ENCODE measurements at regions not wholly inside any gene's neighbourhood (a gene's known extent, or its start where the extent isn't known, plus 50 kb on each side); places are given as distances from the start of the nearest gene placed in this dataset.

GRCh38 chr1:219761208-219761860 is 148.4 kb upstream of the ZC3H11B start:
- TF ChIP-seq POLR2AphosphoS5 (IDR thresholded peaks at IDR 0.05; ENCODE audit: low read depth, low read length) = no peak
- TF ChIP-seq SPI1 (IDR thresholded peaks at IDR 0.05; ENCODE audit: low read depth, low read length) = no peak
- TF ChIP-seq POLR2A (IDR thresholded peaks at IDR 0.05; ENCODE audit: low read depth, low read length) = no peak
- no peak for FAIRE-seq

DNA sequence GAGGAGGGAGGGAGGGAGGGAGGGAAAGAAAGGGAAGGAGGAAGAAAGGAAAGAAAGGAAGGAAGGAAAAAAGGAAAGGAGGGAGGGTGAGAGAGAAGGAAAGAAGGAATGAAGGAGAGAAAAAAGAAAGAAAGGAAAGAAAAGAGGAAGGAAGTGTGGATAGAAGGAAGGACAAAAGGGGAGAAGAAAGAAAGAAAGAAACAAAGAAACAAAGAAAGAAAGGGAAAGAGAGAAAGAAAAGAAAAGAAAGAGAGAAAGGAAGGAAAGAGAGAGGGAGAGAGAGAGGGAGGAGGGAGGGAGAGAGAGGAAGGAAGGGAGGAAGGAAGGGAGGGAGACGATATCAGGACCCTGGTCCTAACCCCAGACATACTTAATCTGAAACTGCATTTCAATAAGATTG is 146.2 kb upstream of the ZC3H11B start:
- no peak for FAIRE-seq
- no peak for DNase-seq (ENCODE audit: insufficient read length, low spot score)
- TF ChIP-seq POU2F2 (IDR thresholded peaks at IDR 0.05; ENCODE audit: low read depth, low read length) = no peak
- no peak for TF ChIP-seq SPI1 (IDR thresholded peaks at IDR 0.05; ENCODE audit: low read depth, low read length)
- no peak for TF ChIP-seq TAF1 (IDR thresholded peaks at IDR 0.05; ENCODE audit: low read depth, low read length)
- TF ChIP-seq POLR2AphosphoS5 (IDR thresholded peaks at IDR 0.05; ENCODE audit: low read depth, low read length) = no peak
- no peak for TF ChIP-seq PAX5 (IDR thresholded peaks at IDR 0.05; ENCODE audit: insufficient read depth, low read length, severe bottlenecking)
- no peak for TF ChIP-seq POLR2A (IDR thresholded peaks at IDR 0.05; ENCODE audit: low read depth, low read length)

More at GRCh38 chr1:219761208-219761860, 148.4 kb upstream of the ZC3H11B start:
- no peak for DNase-seq (ENCODE audit: insufficient read length, low spot score)

DNA sequence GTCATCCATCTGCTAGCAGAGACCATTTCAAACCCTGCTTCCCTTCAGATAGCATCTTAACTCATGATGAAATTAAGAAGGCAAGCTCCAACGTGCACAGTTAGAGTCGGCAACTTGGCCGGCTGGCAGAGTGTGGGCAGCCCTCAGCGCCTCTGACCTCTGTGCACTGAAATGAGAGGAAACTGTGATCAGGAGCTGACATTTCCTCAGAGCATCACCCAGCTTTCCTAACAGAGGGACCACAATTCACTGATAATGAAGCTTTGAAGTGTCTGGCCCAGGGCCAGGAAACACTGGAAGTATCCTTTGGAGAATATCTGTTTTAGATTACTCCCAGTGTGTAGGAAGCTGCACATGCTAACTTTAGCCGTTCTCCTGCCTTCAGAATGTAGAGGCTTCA is 145.0 kb upstream of the ZC3H11B start:
- FAIRE-seq (no peak), DNase-seq (ENCODE audit: insufficient read length, low spot score) (no peak)
- TF ChIP-seq PAX5 (IDR thresholded peaks at IDR 0.05; ENCODE audit: insufficient read depth, low read length, severe bottlenecking) (no peak), POLR2AphosphoS5 (IDR thresholded peaks at IDR 0.05; ENCODE audit: low read depth, low read length) (no peak), SPI1 (IDR thresholded peaks at IDR 0.05; ENCODE audit: low read depth, low read length) (no peak), TAF1 (IDR thresholded peaks at IDR 0.05; ENCODE audit: low read depth, low read length) (no peak), POU2F2 (IDR thresholded peaks at IDR 0.05; ENCODE audit: low read depth, low read length) (no peak), POLR2A (IDR thresholded peaks at IDR 0.05; ENCODE audit: low read depth, low read length) (no peak)

- no peak for TF ChIP-seq POLR2AphosphoS5 (IDR thresholded peaks at IDR 0.05; ENCODE audit: low read depth, low read length)
- no peak for TF ChIP-seq SPI1 (IDR thresholded peaks at IDR 0.05; ENCODE audit: low read depth, low read length)
- no peak for TF ChIP-seq POLR2A (IDR thresholded peaks at IDR 0.05; ENCODE audit: low read depth, low read length)
- no peak for TF ChIP-seq PAX5 (IDR thresholded peaks at IDR 0.05; ENCODE audit: insufficient read depth, low read length, severe bottlenecking)
- no peak for TF ChIP-seq POU2F2 (IDR thresholded peaks at IDR 0.05; ENCODE audit: low read depth, low read length)
- TF ChIP-seq TAF1 (IDR thresholded peaks at IDR 0.05; ENCODE audit: low read depth, low read length) = no peak
- DNase-seq (ENCODE audit: insufficient read length, low spot score) = no peak
- FAIRE-seq = no peak
These were observed 142.3 kb upstream of the ZC3H11B start for GRCh38 chr1:219755234-219755633.

GRCh38 chr1:219754767-219755166 is 141.9 kb upstream of the ZC3H11B start:
- FAIRE-seq (peak; percentile 13), DNase-seq (ENCODE audit: insufficient read length, low spot score) (no peak)
- TF ChIP-seq SPI1 (IDR thresholded peaks at IDR 0.05; ENCODE audit: low read depth, low read length) (no peak), POU2F2 (IDR thresholded peaks at IDR 0.05; ENCODE audit: low read depth, low read length) (no peak), POLR2A (IDR thresholded peaks at IDR 0.05; ENCODE audit: low read depth, low read length) (no peak)

- no peak for TF ChIP-seq PAX5 (IDR thresholded peaks at IDR 0.05; ENCODE audit: insufficient read depth, low read length, severe bottlenecking)
- DNase-seq (ENCODE audit: insufficient read length, low spot score) (no peak), FAIRE-seq (no peak)
These were observed 141.0 kb upstream of the ZC3H11B start for GRCh38 chr1:219753914-219754313.

DNA sequence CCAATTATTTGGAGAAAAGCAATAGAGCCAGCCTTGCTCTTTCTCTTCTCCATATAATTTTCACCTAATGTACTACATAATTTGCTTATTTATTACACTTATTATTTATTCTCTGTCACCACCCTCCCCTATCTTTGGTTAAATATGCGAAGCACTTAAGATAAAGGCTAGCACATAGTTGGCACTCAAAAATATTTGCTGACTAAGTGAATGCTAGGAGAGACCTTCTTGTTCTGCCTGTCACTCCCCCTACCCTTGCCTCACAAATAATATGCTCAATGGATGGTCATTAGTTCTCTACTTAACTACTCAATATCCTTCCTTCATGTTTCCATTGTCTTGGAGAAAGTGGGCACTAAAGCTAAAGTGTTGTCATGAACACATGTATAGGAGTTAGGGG is 139.7 kb upstream of the ZC3H11B start:
- DNase-seq (ENCODE audit: insufficient read length, low spot score) (no peak), FAIRE-seq (no peak)
- TF ChIP-seq SPI1 (IDR thresholded peaks at IDR 0.05; ENCODE audit: low read depth, low read length) (no peak), POU2F2 (IDR thresholded peaks at IDR 0.05; ENCODE audit: low read depth, low read length) (no peak), PAX5 (IDR thresholded peaks at IDR 0.05; ENCODE audit: insufficient read depth, low read length, severe bottlenecking) (no peak), POLR2A (IDR thresholded peaks at IDR 0.05; ENCODE audit: low read depth, low read length) (no peak), TAF1 (IDR thresholded peaks at IDR 0.05; ENCODE audit: low read depth, low read length) (no peak), POLR2AphosphoS5 (IDR thresholded peaks at IDR 0.05; ENCODE audit: low read depth, low read length) (no peak)

GRCh38 chr1:219751870-219752507 is 139.1 kb upstream of the ZC3H11B start:
- FAIRE-seq = no peak
- TF ChIP-seq SPI1 (IDR thresholded peaks at IDR 0.05; ENCODE audit: low read depth, low read length) (no peak), POLR2A (IDR thresholded peaks at IDR 0.05; ENCODE audit: low read depth, low read length) (no peak)

GRCh38 chr1:219749370-219749769 is 136.5 kb upstream of the ZC3H11B start:
- TF ChIP-seq PAX5 (IDR thresholded peaks at IDR 0.05; ENCODE audit: insufficient read depth, low read length, severe bottlenecking) (no peak), SPI1 (IDR thresholded peaks at IDR 0.05; ENCODE audit: low read depth, low read length) (no peak), POLR2A (IDR thresholded peaks at IDR 0.05; ENCODE audit: low read depth, low read length) (no peak), POLR2AphosphoS5 (IDR thresholded peaks at IDR 0.05; ENCODE audit: low read depth, low read length) (no peak), TAF1 (IDR thresholded peaks at IDR 0.05; ENCODE audit: low read depth, low read length) (no peak), POU2F2 (IDR thresholded peaks at IDR 0.05; ENCODE audit: low read depth, low read length) (no peak)
- no peak for DNase-seq (ENCODE audit: insufficient read length, low spot score)
- FAIRE-seq = no peak

More at GRCh38 chr1:219751870-219752507, 139.1 kb upstream of the ZC3H11B start:
- no peak for DNase-seq (ENCODE audit: insufficient read length, low spot score)

DNA sequence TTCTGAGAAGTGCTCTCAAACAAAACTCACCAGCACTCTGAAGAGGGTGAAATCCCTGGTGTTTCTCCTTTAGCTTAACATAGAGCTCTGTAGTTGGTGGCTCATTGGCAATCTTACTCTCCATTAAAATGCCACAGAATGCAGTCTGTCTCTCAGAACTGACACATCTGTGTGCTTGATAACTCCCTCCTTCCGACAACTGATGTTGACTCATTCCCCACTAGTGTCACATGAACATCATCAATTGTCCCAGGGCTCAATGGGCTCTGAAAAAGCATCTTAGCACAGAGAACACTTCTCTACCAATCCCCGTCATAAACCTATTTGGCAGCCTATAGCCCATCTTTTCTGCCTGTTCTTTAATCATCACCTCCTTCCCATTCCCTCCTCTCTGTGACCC is 133.2 kb upstream of the ZC3H11B start:
- DNase-seq (ENCODE audit: insufficient read length, low spot score) = no peak
- TF ChIP-seq POLR2A (IDR thresholded peaks at IDR 0.05; ENCODE audit: low read depth, low read length) = no peak
- no peak for TF ChIP-seq SPI1 (IDR thresholded peaks at IDR 0.05; ENCODE audit: low read depth, low read length)
- no peak for TF ChIP-seq POU2F2 (IDR thresholded peaks at IDR 0.05; ENCODE audit: low read depth, low read length)
- TF ChIP-seq POLR2AphosphoS5 (IDR thresholded peaks at IDR 0.05; ENCODE audit: low read depth, low read length) = no peak
- TF ChIP-seq TAF1 (IDR thresholded peaks at IDR 0.05; ENCODE audit: low read depth, low read length) = no peak
- TF ChIP-seq PAX5 (IDR thresholded peaks at IDR 0.05; ENCODE audit: insufficient read depth, low read length, severe bottlenecking) = no peak
- no peak for FAIRE-seq
